Endodermal cell (in vitro differentiated cells): ENCODE measurements at regions not wholly inside any gene's neighbourhood (a gene's known extent, or its start where the extent isn't known, plus 50 kb on each side); places are given as distances from the start of the nearest gene placed in this dataset.

Experiments
- DNase-seq: peaks from one replicate; pipeline ENCODE4 v3.0.0-alpha.2; 2017
- H3K27ac ChIP-seq: 2 replicates; pipeline ENCODE4 v1.5.1; 2013; ENCODE audit warnings: mild to moderate bottlenecking, low read depth, low read length, moderate library complexity
- H3K27me3 ChIP-seq: 2 replicates; pipeline ENCODE4 v1.6.1; 2013; ENCODE audit warnings: mild to moderate bottlenecking, low read length, moderate library complexity; ENCODE audit not compliant: insufficient read depth, control insufficient read depth, poor library complexity, severe bottlenecking
- H3K36me3 ChIP-seq: 2 replicates; pipeline ENCODE4 v1.7.0; 2013; ENCODE audit warnings: mild to moderate bottlenecking, low read length, moderate library complexity; ENCODE audit not compliant: control insufficient read depth, insufficient read depth
- H3K4me1 ChIP-seq: one replicate; pipeline ENCODE4 v1.7.0; 2013; ENCODE audit warnings: low read length; ENCODE audit not compliant: control insufficient read depth, insufficient read depth
- H3K4me3 ChIP-seq: 2 replicates; pipeline ENCODE4 v1.5.1; 2013; ENCODE audit warnings: mild to moderate bottlenecking, low read length, moderate library complexity
- H3K9ac ChIP-seq: 2 replicates; pipeline ENCODE4 v1.6.1; 2013; ENCODE audit warnings: mild to moderate bottlenecking, low read length, moderate library complexity; ENCODE audit not compliant: poor library complexity, severe bottlenecking; ENCODE audit errors: extremely low read depth
- H3K9me3 ChIP-seq: 2 replicates; pipeline ENCODE4 v1.6.1; 2013; ENCODE audit warnings: mild to moderate bottlenecking, low read length, moderate library complexity; ENCODE audit not compliant: control insufficient read depth
- H3K27ac Mint-ChIP-seq: 2 replicates; pipeline ENCODE4 v1.8.0; 2020; ENCODE audit warnings: mixed read lengths
- H3K27me3 Mint-ChIP-seq: 2 replicates; pipeline ENCODE4 v1.8.0; 2021; ENCODE audit warnings: mild to moderate bottlenecking, mixed read lengths; ENCODE audit not compliant: insufficient read depth
- H3K36me3 Mint-ChIP-seq: 2 replicates; pipeline ENCODE4 v1.8.0; 2020; ENCODE audit warnings: low read depth, mixed read lengths
- H3K4me1 Mint-ChIP-seq: 2 replicates; pipeline ENCODE4 v1.8.0; 2020; ENCODE audit warnings: mixed read lengths
- H3K4me3 Mint-ChIP-seq: 2 replicates; pipeline ENCODE4 v1.8.0; 2020; ENCODE audit warnings: mild to moderate bottlenecking, moderate library complexity, mixed read lengths
- H3K9me3 Mint-ChIP-seq: 2 replicates; pipeline ENCODE4 v1.8.0; 2020; ENCODE audit warnings: mild to moderate bottlenecking, mixed read lengths
- CTCF ChIP-seq: fragments of 200-600 bp; sonication (generic); conservative IDR thresholded peaks from 2 replicates; pipeline ENCODE4 v1.5.0; 2021; ENCODE audit warnings: antibody characterized with exemption, mild to moderate bottlenecking
- WGBS, 2 experiments: methylation state at CpG; one replicate each; pipeline versions ENCODE4 v1.1.5 to v1.1.7; 2013; ENCODE audit warnings: missing lambda C conversion rate in 2 of 2, mixed read lengths in 1 of 2; ENCODE audit not compliant: insufficient coverage in 1 of 2, insufficient read length in 1 of 2; 5-methylcytosine and 5-hydroxymethylcytosine counted together

GRCh38 chr2:5315512-5315911 is 376.7 kb upstream of the SOX11 start:
- Mint-ChIP-seq H3K27me3 (no peaks in the 10 kb centered on the region), H3K4me1 (peaks cover 8% of the 10 kb centered on the region), H3K9me3 (no peaks in the 10 kb centered on the region), H3K4me3 (no peak overlapping the region), H3K36me3 (no peaks in the 10 kb centered on the region), H3K27ac (no peak overlapping the region)
- Histone ChIP-seq H3K4me3 (no peak overlapping the region), H3K4me1 (peaks cover 7% of the 10 kb centered on the region), H3K9me3 (no peaks in the 10 kb centered on the region), H3K9ac (no peak overlapping the region), H3K27ac (no peak overlapping the region), H3K27me3 (no peaks in the 10 kb centered on the region), H3K36me3 (no peaks in the 10 kb centered on the region)
- TF ChIP-seq CTCF = no peak
- 92 to 94% methylated on average over 2 to 4 of the region's 4 CpGs for WGBS, 2 experiments
- DNase-seq = no peak

GRCh38 chr2:5316001-5316490 is 376.1 kb upstream of the SOX11 start:
- Mint-ChIP-seq H3K9me3 (no peaks in the 10 kb centered on the region), H3K36me3 (no peaks in the 10 kb centered on the region), H3K4me3 (no peak overlapping the region), H3K27ac (no peak overlapping the region), H3K4me1 (peaks cover 8% of the 10 kb centered on the region), H3K27me3 (no peaks in the 10 kb centered on the region)
- Histone ChIP-seq H3K4me1 (peaks cover 7% of the 10 kb centered on the region), H3K36me3 (no peaks in the 10 kb centered on the region), H3K27ac (no peak overlapping the region), H3K27me3 (no peaks in the 10 kb centered on the region), H3K9me3 (no peaks in the 10 kb centered on the region), H3K4me3 (no peak overlapping the region), H3K9ac (no peak overlapping the region)
- 95% methylated on average over 1 of the region's 1 CpG; no CpG with 5 or more reads in 1 of the 2 experiments for WGBS, 2 experiments
- no peak for DNase-seq
- no peak for TF ChIP-seq CTCF

GRCh38 chr2:5319493-5319892 is 372.7 kb upstream of the SOX11 start:
- Histone ChIP-seq H3K4me1 (peaks cover 7% of the 10 kb centered on the region), H3K27me3 (no peaks in the 10 kb centered on the region), H3K9me3 (no peaks in the 10 kb centered on the region), H3K4me3 (no peak overlapping the region), H3K9ac (no peak overlapping the region), H3K27ac (no peak overlapping the region), H3K36me3 (no peaks in the 10 kb centered on the region)
- DNase-seq = no peak
- Mint-ChIP-seq H3K9me3 (no peaks in the 10 kb centered on the region), H3K27me3 (no peaks in the 10 kb centered on the region), H3K27ac (no peak overlapping the region), H3K4me1 (peaks cover 8% of the 10 kb centered on the region), H3K36me3 (no peaks in the 10 kb centered on the region), H3K4me3 (no peak overlapping the region)
- WGBS, 2 experiments = 97% methylated on average over 1 of the region's 1 CpG; no CpG with 5 or more reads in 1 of the 2 experiments
- no peak for TF ChIP-seq CTCF
